ENCODE measurements at regions not wholly inside any gene's neighbourhood (a gene's known extent, or its start where the extent isn't known, plus 50 kb on each side); places are given as distances from the start of the nearest gene placed in this dataset.
"Not testable (repeated sequence)": the region's sequence is repeated elsewhere in the genome, so short reads cannot be mapped to it uniquely, and the experiment has no call there.

GRCh38 chr2:5616019-5616418, 76.2 kb upstream of the SOX11 start:
- TF ChIP-seq, protein P1, sequence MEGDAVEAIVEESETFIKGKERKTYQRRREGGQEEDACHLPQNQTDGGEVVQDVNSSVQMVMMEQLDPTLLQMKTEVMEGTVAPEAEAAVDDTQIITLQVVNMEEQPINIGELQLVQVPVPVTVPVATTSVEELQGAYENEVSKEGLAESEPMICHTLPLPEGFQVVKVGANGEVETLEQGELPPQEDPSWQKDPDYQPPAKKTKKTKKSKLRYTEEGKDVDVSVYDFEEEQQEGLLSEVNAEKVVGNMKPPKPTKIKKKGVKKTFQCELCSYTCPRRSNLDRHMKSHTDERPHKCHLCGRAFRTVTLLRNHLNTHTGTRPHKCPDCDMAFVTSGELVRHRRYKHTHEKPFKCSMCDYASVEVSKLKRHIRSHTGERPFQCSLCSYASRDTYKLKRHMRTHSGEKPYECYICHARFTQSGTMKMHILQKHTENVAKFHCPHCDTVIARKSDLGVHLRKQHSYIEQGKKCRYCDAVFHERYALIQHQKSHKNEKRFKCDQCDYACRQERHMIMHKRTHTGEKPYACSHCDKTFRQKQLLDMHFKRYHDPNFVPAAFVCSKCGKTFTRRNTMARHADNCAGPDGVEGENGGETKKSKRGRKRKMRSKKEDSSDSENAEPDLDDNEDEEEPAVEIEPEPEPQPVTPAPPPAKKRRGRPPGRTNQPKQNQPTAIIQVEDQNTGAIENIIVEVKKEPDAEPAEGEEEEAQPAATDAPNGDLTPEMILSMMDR (IDR thresholded peaks at IDR 0.05; ENCODE audit: insufficient read depth, low read depth, low read length, missing control alignments) = no peak
- H3K4me3 ChIP-seq (ENCODE audit: low read length) = no peak overlapping the region

GRCh38 chr2:5617358-5617757, 74.8 kb upstream of the SOX11 start:
- TF ChIP-seq, protein P1 (IDR thresholded peaks at IDR 0.05; ENCODE audit: insufficient read depth, low read depth, low read length, missing control alignments) = no peak

More at GRCh38 chr2:5616019-5616418, 76.2 kb upstream of the SOX11 start:
- DNase-seq (ENCODE audit: low read depth) = no peak

DNA sequence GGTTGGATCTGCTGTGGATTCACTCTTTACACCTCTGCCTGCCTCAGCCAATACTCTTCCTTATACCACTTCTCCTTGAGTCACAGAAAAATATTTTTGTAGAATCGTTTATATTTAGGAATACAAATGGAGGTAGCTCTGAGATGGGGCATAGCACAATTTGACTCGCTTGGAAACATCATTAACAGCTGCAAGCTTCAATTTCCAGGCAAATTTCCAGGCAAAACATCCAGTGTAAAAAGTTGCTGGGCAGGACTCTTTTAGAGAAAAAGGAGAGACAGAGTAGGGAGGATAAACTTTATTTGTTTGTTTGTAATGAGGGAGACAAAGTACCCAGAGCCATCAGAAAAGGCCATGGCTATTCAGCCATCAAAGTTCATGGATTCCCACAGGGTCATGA, 74.4 kb upstream of the SOX11 start:
- TF ChIP-seq, protein P1 (IDR thresholded peaks at IDR 0.05; ENCODE audit: insufficient read depth, low read depth, low read length, missing control alignments) = no peak
- no peak for DNase-seq (ENCODE audit: low read depth)
- no peak overlapping the region for H3K4me3 ChIP-seq (ENCODE audit: low read length)

More at GRCh38 chr2:5617358-5617757, 74.8 kb upstream of the SOX11 start:
- no peak overlapping the region for H3K4me3 ChIP-seq (ENCODE audit: low read length)
- no peak for DNase-seq (ENCODE audit: low read depth)

DNA sequence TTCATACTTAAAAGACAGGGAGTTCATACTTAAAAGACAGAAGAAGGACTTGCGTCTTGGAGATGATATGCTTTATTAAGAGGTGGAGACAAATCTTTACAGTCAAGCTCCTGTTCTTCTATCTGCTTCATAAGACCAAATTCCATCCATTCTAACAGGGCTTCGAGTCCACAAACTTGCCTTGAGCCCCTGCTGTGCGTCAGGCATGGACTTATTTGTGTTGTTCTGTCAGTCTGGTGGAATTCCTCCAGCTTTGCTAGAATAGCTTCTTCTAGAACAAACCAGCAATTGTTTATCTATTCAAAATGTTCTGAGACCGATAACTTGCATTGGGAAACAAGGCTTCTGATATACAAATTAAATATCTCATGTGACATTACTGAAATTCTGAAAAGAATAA, 73.9 kb upstream of the SOX11 start:
- TF ChIP-seq, protein P1 (IDR thresholded peaks at IDR 0.05; ENCODE audit: insufficient read depth, low read depth, low read length, missing control alignments) = no peak

GRCh38 chr2:5625556-5626065, 66.6 kb upstream of the SOX11 start:
- not testable (repeated sequence) for DNase-seq (ENCODE audit: low read depth); H3K4me3 ChIP-seq (ENCODE audit: low read length)

More for the DNA sequence above, 73.9 kb upstream of the SOX11 start:
- no peak for DNase-seq (ENCODE audit: low read depth)
- no peak overlapping the region for H3K4me3 ChIP-seq (ENCODE audit: low read length)

DNA sequence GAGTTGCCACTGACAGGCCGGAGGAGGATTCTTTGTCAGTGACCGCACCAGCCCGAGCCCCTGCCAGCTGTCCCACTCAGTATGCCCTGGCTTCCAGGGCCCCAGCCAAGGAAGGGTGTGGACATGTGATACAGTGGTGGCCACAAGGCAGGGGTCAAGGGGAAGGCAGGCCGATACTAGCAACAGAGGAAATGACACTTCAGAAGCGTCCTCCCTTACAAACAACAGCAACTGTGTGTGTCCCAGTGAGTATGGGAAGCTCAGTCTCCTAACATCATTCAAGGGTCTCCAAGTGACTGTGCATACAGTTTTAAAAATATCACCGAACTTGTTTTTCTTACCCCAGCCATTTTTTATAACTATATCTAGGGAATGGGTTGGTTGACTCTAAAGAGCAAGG, 63.7 kb upstream of the SOX11 start:
- H3K4me3 ChIP-seq (ENCODE audit: low read length); DNase-seq (ENCODE audit: low read depth): not testable (repeated sequence)

DNA sequence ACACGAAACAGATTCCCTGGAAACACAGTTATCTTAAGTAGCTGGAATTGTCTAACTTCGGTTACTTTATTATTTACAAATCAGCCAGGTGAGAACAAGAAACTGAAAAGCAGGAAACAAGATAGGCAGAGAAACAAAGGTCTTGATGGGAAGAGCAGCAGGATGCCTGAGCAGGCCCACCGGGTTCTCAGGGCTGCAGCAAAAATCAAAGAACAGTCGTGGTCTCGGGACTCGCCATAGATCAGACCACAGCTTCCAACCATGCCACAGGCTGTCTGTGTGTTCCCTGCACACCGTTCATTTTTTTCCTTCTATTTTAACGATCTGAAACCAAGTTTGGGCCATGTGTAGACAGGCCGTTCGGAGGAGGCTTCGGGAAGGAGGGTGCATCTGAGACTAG, 62.7 kb upstream of the SOX11 start:
- not testable (repeated sequence) for DNase-seq (ENCODE audit: low read depth)

DNA sequence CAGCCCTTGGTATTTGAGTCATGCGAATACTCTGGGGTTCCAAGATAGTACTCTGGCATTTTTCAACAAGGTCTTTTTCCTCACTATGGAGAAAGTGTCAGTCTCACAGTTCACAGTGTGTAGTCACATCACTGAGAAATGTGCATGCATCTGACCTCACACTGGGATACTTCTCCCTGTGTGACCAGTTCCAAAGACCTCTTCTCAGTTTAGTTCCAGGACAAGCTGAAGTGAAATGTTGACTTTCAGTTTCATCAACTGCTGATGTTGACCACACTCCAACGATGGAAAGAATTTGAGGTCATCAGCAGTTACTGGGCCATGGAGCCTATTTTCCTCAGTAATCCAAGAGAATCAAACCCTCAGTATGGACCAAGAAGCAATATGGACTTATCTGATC, 55.1 kb upstream of the SOX11 start:
- not testable (repeated sequence) for H3K4me3 ChIP-seq (ENCODE audit: low read length); DNase-seq (ENCODE audit: low read depth)

More for the DNA sequence above, 62.7 kb upstream of the SOX11 start:
- not testable (repeated sequence) for H3K4me3 ChIP-seq (ENCODE audit: low read length)

Data from epithelial cell of esophagus (primary cell).